HG02763 (cell line): ENCODE measurements at regions not wholly inside any gene's neighbourhood (a gene's known extent, or its start where the extent isn't known, plus 50 kb on each side); places are given as distances from the start of the nearest gene placed in this dataset.
"Not testable (repeated sequence)": the region's sequence is repeated elsewhere in the genome, so short reads cannot be mapped to it uniquely, and the experiment has no call there.

Source experiments
- ATAC-seq: cut with Tn5 transposase; IDR thresholded peaks from one replicate; pipeline ENCODE4 v1.9.1; 2021; ENCODE audit warnings: mild to moderate bottlenecking, moderate library complexity; ENCODE audit not compliant: unreplicated experiment

DNA sequence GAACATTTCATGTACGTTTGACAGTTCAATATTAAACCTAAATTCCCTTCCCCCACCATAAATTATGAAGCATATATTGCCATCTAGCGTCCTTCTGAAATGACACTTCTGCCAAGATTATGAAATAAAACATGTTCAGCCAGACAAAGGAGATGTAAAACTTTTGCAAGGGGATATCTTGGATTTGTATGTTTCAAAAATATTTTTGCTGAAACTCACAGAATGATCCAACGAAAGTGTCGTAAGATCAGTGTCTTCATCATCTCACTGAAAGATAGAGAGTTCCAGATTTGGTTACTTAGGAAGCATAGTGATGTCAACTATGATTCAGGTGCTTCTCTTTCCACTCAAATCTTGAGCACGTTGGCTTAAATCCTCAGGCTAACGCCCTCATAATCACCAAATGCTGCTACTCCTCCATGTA lies 904.3 kb downstream of the XPNPEP1 start:
- no peak for ATAC-seq

DNA sequence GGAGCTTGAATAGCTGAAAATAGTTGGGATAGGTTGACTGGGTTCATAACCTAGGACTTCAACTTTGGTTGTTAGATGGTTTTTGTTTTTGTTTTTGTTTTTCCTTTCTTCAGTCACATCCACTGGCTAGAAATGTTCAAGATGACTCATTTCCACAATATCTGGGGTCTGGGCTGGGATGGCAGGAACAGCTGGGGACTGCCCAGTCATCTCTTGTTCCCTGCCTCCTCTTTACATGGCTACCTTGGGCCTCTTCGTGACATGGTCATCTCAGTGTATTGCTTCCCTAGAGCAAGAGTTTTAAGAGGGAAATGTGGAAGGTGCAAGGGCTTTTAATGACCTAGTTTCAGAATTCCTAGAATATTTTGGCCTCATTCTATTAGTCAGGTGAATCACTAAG lies 915.8 kb downstream of the XPNPEP1 start:
- ATAC-seq, result no peak

DNA sequence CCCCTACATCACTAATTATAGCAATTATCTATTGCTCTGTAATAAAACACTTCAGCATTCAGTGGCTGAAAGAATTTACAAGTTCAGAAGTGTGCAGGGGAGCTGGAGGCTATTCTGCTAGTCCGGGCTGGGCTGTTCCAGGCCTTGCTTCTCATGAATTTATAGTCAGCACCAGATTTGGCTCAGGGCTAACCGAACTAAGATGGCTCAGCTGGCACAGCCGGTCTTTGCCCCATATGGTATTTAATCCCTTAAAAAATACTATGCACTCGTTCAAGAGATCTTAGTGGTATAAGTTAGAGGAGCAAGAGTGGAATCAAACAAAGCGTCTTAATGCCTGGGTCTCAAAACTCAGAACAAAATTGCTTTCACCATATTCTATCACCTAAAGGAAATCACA lies 932.9 kb downstream of the XPNPEP1 start:
- no peak for ATAC-seq

GRCh38 chr10:108989976-108990375 lies 933.3 kb downstream of the XPNPEP1 start:
- ATAC-seq, result no peak

DNA sequence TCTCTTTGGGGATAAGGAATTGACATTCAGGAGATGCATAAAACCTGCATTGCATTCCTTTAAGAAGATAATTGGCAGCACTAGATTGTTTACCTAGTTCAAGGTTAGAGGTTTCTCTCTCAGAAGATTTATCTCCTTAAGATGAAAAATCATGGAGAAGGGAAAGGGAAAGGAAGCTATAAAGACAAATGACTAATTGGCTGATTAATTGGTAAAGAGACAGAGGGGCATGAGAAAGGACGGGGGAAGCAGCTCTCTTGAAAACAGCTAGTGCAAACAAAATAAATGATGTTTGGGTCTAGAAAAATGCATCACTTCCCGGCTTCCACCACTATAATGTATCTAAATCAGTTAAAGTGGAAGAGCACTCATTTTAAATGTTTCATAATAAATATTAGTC lies 941.2 kb downstream of the XPNPEP1 start:
- ATAC-seq, result no peak

DNA sequence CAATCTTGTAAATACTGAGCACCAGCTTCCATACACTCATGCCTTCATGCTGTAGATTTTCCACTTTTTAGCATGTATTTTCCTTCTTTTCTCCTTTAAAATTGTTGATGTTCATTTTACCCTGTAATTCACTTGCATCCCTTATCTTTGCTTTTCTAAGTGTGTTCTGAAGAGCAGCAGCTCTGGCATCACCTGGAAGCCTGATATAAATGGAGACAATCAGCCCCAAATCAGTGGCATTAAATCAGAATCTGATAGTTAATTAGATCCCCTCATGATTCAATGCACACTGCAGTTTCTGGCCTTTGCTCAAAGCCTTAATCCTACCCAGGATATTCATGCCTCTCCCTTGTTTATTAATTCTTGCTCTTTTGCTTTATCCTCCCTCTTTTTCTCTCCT lies 942.4 kb downstream of the XPNPEP1 start:
- no peak for ATAC-seq

GRCh38 chr10:108975459-108976058 lies 947.8 kb downstream of the XPNPEP1 start:
- no peak for ATAC-seq

GRCh38 chr10:108970016-108970415 lies 953.3 kb downstream of the XPNPEP1 start:
- ATAC-seq, result no peak

GRCh38 chr10:108966411-108966810 lies 956.9 kb downstream of the XPNPEP1 start:
- ATAC-seq, result no peak

DNA sequence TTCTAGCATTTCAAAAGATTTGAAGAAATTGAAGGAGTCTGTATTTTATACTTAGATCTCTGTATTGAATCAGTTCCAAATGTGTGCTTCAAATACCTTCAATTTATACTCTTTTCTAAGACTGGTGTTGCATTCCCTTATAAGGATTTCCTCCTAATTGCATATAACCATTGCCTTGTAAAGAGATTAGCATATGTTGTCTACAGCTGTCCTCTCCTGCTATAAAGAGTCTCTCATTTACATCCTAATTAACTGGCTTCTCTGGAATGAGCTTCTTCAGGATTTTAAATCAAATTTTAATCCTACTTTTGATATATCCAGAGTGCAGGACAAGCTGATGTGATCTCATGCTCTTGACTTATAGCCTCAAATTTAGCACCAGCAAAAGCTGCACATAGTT lies 957.3 kb downstream of the XPNPEP1 start:
- ATAC-seq, result no peak

- ATAC-seq, result no peak
Observed at GRCh38 chr10:108962172-108962571, 961.1 kb downstream of the XPNPEP1 start.

- no peak for ATAC-seq
Observed at GRCh38 chr10:108957681-108958080, 965.6 kb downstream of the XPNPEP1 start.

GRCh38 chr10:108956149-108956548 lies 967.2 kb downstream of the XPNPEP1 start:
- no peak for ATAC-seq

- not testable (repeated sequence) for ATAC-seq
Observed at GRCh38 chr10:108920029-108920428, 1003.3 kb downstream of the XPNPEP1 start.

GRCh38 chr10:108913300-108913699 lies 1010.0 kb downstream of the XPNPEP1 start:
- ATAC-seq, result no peak

DNA sequence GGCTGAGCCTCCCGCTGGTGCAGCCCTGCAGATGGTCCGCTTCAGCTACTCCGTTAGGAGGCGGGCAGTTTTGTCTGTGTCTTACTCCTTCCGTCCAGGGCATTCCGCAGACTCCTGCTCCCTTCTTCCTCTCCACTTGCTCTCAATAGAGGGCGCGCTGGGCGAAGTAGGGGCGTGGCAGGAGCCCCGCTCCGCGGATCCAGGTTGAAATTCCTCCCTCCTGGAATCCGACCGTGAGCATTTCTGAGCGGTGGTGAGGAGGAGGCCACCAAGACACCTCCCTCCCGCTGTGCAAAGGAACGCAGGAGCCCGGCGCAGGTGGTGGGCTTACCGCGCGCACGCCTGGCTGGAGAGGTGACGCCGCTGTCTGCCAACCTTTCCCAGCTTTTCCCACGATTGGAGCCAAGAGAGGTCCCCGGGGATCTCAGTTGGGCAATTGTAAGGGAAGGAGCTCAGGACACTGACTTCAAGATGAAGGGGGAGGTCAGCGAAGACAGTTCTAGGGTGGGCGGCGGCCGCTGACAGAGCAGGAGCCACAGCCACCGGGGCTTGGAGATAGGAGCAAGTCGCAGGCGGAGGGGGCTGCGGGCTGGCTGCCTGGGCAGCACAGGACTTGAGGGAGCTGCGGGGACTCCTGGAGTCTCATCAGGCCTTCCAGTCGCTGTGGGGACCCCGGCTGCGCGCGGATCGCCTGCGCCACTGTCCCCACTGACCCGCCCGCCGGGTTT lies 1011.3 kb downstream of the XPNPEP1 start:
- peak; percentile 57 for ATAC-seq

DNA sequence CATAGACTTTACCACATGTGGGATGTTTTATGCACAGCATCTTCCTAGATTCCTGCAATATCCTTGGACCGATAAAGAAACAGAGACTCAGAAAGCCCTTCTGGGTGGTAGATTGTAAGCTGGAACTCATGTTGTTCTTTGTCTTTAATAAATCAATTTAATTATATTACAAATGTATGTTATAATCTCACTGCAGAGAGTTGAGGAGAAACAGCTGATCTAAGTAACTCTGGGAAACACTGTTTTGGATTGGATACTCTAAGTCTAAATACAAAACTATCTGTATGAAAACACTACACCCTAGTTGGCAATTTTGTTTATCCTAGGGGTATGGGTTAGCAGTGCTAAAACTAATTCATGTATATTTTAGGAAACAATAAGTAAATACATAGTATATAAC lies 1015.2 kb downstream of the XPNPEP1 start:
- ATAC-seq, result no peak

GRCh38 chr10:108905821-108906220 lies 1017.5 kb downstream of the XPNPEP1 start:
- no peak for ATAC-seq

- no peak for ATAC-seq
Observed at GRCh38 chr10:108905171-108905570, 1018.1 kb downstream of the XPNPEP1 start.

DNA sequence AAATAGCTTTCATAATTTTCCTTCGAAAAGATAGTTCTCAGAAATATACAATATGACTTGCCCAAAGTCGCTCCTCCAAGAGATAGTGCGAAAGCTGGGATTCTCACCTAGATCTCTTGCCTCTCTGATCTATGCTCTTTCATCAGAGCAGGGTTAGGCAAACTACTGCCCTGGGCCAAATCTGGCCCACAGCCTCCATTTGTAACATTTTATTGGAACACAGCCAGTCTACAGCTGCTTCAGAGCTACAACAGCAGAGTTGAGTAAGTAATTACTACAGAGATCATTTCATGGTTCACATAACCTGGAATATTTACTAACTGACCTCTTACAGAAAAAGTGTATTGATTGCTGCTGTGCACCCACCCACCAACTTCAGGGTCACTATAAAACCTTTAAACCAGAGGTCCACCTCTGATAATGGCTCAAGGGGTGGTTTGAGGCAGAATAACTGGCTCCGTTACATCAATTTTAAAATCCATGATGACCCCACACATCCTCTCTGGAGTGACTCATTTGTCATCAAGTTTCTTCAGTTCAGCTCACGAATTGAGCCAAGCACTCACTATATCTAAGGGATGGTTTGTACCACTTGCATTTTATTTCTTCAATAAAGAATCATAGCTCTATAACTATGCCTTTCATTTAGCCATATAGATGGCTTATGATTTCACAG lies 1019.0 kb downstream of the XPNPEP1 start:
- no peak for ATAC-seq

GRCh38 chr10:108902619-108903285 lies 1020.6 kb downstream of the XPNPEP1 start:
- peak; percentile 69 for ATAC-seq
